Stimulated activated CD8-positive, alpha-beta memory T cell treated with anti-CD3 and anti-CD28 coated beads, Interleukin-15, amount 100 ng/mL, for 48 hours (primary cell): ENCODE measurements at regions not wholly inside any gene's neighbourhood (a gene's known extent, or its start where the extent isn't known, plus 50 kb on each side); places are given as distances from the start of the nearest gene placed in this dataset.
A peak's percentile ranks its signal among the peaks of the same experiment; 100 is the strongest.
"Not testable (repeated sequence)": the region's sequence is repeated elsewhere in the genome, so short reads cannot be mapped to it uniquely, and the experiment has no call there.

Source experiments
- DNase-seq, 2 donors: peaks; one replicate each; pipeline ENCODE4 v3.0.0-alpha.2; 2020; ENCODE audit warnings: low read depth in 2 of 2

DNA sequence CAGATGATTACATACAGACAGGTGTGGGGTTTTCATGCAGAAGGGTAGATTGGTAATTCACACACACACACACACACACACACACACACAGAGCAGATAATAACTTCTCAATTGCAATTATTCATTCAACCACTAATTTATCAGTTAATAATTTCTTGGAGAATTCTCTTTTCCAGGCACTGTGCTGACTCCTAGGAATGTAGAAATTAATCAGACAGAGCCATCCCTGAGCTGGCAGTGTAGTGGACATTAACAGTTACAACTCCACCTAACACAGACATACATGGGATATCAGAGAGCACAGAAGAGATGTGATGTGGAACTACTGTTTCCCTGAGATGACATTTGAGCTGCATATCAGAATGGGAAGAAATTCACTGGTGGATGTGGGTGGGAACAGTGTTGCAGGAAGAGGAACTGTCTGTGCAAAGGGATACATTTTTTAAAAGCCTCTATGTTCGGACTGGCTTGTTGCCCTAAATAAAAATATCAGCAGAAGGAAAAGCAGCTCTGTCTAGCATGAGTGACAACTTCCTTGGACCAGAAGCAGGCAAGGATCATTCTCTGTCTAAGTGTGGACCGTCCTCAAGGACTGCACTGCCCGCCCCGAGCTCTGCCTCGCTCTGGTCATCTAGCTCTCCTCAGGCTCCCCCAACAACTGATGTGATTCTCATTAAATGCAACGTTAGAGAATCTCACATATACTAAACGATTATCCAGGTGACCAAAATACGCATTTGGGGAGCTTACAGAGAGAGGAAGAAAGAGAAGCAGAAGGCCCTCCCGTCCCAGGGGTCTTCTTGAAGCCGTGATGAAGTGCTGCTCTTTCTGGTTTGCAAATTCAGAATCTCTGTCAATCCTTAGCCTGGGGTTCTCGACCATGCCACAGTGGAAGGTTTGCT lies 173.4 kb upstream of the TRIB2 start:
- no peak for DNase-seq

DNA sequence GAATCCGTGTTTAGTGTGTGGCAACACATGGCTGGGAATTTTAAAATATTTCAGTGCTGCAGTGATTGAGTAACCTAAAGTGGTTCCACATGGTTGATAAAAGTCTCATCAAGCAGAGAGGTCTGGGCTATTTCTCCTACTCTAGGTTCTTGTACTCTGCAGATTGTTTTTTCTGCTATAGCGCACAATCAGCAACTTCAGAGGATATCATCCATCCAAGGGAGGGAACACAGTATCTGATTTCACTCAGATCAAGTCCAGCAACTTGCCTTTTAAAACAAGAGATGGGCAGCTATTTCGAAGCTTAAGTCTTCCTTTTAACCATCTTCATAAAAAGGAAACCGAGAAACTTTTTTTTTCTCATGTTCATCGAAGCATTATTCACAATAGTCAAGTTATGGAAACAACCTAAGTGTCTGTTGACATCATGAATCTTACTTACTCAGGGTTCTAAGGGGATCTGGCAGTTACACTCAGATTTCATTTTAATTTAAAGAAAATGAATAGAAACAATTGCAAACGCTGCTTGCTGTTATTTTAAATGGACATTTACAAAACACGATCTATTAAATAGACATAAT lies 172.7 kb upstream of the TRIB2 start:
- DNase-seq = no peak

DNA sequence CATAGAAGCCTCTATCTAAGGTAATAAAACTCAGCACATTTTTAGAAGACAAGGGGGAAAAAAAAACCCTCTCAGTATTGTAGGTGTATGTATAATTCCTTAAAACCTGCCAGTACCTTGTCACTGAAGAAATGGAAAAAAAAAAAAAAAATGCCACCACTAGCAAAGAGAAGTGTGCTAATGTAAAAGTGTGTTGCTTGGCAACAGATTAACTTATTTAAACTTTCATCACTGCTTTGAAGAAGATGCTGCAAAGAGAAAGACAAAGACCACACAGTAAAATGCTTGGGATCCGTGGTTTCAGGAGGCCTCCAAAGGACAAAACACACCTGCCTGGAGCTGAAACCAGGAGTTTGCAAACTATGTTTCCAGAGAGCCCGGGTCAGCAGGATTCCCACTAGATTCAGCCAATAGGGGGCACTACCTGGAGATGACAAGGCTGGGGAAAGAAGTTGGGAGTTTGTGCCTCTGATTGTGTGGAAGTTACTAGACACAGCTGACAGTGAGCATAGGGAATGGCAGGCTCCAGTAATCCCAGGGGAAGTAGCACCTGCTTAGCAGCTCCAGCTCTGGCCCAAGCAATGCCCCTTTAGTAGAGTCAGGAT lies 169.1 kb upstream of the TRIB2 start:
- DNase-seq = no peak

DNA sequence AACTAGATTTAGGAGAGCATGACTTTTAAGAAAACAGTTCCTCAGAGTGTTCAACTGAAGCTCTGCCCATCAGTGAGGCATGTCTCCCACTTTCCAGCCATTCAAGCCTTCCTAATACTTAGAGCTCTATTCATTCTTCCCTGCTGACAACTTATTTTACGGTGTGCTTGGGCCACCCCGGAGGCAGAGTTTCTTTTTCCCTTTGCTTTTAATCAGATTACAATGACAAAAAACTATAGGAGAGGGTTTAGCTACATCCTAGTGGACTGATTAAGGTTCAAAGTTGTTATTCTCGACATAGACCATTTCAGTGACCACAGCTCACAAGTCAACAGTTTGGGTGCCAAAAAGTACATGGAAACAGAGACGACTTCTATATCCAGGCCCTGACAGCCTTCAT lies 167.8 kb upstream of the TRIB2 start:
- no peak for DNase-seq

DNA sequence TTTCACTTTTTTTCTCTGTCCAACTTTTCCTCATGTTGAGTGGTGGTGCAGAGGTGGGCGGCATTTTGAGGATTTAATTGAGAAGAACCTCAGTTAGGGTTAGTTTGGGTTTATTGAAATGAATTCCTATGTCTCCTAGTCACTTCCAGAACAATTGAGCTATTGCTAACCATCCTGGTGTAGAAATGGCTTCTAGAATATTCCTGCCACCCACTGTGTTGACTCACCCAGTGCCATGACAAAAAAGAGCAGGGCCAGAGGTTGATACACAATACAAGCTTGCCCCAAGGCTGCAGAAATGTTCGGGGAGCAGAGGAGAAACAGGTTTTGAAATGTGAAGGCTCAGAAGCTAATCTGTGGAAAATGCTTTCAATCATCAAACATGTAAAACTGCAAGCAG lies 167.1 kb upstream of the TRIB2 start:
- DNase-seq = no peak

DNA sequence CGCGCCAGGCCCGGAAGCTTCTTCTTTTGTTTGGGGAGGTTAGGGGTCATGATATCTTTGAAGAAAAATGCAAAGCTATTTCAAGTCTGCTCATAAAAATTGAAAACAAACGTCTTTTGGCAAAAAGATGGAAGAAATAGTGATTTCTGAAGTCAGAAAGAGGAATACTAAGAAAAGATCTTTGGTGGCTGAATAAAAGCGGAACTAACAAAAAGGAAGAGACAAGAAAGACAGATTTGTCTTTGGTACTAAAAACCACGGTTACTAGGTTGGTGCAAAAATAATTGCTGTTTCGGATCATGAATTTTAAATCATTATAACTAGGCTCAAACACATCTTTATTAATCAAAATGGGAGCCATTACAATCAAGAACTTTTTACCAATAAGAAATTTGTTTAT lies 164.6 kb upstream of the TRIB2 start:
- no peak for DNase-seq

DNA sequence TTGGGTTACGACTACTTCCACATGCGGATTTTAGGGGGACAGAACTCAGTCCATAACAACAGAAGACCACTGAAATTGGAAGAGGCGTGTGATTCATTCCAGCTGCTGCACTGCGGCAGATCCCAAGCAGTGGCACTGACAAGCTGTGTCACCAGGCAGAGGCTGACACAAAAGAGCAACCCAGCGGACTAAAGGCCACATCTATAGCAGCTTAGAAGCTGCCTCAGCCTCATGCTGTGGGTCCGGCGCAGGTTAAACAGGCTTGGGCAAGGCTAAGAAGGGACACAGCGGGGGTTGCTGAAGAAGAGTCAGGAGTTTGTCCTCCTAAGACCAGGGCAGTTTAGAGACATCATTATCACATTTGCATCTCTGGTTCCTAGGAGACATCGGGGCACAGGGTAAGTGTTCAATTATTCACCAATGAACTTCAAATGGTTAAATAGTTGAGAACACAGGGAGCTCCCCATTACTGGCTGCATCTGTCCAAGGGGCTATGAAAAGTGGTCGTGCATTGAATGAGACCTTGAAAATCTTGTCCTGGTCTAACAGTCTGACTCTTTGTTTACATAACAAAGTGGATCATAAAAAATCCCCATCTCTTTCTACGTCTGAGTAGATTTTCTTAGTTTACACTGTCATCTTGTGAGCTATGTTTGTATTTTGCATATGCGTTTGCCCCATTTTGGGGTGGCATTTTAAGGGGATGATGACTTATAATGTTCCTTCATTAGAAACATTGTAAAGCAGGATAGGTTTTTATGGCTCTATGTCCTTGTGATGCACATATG lies 162.3 kb upstream of the TRIB2 start:
- no peak for DNase-seq

DNA sequence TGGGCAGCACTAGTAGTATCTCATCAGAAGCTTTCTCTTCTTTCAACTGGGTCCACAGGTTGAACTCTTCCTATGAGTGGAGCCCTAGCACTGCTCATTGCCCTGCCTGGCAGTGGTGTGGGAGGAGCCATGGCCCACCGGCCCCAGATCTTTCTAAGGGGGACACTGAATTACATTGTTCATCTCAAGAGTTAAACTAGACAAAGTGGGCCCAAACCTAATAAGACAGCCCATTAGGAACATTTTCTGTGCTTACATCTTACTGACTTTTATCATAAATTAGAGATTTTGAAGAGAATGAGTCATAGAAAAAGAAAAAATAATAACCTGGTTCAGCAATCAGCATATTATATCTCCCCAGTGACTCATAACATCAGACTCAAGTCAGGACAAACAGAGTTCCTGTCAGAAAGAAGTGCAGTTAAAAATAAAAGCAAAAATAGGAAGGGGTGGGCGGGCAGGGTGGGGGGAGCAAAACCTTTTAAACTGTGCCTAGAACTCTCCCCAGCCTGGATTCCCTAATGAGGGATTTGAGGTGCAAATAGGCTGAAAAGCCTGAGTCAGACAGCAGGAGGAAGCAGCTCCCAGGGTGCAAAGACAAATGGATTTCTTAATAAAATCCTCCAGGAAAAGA lies 161.6 kb upstream of the TRIB2 start:
- peak in 1 of 2 donors; percentile 6 for DNase-seq

DNA sequence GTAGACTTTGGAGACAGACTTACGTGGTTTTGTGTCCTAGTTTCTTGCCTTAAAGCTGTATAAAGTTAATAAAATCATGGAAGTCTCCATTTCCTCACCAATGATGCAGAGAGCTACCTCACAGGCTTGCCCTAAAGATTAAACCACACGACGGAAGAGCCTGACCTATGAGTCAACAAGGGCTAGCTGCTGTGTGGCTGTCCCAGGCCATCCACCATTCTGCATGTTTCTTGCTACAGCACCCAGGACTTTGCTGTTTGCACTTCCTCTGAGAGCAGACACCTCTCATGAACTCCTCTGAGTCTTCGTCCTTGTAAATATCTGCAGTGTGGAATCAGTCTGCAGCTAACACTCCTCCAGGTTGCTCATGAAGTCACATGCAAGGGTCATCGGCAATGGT lies 160.0 kb upstream of the TRIB2 start:
- peak in 1 of 2 donors; percentile 11 for DNase-seq

DNA sequence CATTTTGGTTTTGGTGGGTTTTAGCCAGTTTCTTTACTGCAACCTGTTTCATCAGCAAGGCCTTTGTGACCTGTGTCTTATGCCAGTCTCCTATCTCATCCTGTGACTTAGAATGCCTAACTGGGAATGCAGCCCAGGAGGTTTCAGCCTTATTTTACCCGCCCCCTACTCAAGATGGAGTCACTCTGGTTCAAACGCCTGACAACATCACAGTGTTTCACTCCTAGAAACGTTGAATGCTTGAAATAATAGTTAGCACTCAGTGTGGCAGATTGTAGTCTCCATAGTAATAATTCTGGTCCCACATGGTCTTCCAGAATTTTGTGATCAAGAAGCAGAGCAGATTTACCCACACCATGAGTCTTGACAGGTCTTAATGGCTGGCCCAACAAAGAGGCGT lies 159.0 kb upstream of the TRIB2 start:
- no peak for DNase-seq

DNA sequence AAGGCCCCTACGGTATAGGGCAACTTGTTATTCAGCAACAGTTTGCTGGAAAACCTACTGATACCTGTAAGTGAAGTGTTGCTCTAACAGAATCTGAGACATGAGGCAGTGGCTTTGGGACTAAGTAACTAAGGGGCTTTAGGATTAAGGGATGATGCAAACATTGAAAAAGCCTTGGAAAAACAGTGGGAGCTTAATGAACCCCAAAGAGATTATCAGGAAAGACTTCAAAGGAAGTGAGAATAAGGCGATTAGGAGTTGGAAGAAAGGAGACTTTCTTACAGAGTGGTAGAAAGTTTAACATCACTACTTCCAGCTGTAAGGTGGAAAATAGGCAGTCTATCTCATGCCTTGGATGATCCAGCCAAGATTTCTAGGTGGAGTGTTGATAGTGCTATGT lies 158.2 kb upstream of the TRIB2 start:
- DNase-seq = no peak

DNA sequence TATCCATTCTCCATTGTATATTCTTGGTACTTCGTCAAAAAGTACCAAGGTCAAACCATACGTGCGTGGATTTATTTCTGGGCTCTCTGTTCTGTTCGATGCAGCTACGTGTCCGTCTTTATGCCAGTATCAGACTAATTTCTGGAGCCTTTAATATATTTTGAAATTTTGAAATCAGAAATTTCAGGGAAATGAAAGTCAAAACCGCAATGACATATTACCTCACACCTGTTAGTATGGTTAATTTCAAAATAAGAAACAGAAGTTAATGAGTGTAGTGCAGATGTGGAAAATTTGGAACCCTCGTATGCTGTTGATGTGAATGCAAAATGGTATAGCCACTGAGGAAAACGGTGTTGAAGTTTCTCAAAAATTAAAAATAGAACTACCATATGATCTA lies 156.1 kb upstream of the TRIB2 start:
- DNase-seq = no peak

DNA sequence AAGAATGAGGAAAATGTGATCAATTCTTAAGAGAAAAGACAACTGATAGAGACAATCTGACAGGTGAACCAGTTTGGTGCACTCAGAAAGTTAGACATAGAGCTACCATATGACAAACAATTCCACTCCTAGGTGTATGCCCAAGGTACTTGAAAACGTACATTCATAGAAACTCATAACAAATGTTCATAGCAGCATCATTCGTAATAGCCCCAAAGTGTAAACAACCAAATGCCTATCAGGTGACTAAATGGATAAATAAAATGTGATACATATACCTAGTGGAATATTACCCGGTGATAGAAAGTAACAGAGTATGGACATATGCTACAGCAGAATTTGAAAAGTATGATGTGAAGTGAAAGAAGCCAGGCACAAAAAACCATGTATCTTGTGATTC lies 149.3 kb upstream of the TRIB2 start:
- DNase-seq = no peak

DNA sequence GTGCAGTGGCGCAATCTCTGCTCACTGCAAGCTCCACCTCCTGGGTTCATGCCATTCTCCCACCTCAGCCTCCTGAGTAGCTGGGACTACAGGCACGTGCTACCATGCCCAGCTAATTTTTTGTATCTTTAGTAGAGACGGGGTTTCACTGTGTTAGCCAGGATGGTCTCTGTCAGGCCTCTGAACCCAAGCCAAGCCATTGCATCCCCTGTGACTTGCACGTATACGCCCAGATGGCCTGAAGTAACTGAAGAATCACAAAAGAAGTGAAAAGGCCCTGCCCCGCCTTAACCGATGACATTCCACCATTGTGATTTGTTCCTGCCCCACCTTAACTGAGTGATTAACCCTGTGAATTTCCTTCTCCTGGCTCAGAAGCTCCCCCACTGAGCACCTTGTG lies 147.2 kb upstream of the TRIB2 start:
- DNase-seq = not testable (repeated sequence)

DNA sequence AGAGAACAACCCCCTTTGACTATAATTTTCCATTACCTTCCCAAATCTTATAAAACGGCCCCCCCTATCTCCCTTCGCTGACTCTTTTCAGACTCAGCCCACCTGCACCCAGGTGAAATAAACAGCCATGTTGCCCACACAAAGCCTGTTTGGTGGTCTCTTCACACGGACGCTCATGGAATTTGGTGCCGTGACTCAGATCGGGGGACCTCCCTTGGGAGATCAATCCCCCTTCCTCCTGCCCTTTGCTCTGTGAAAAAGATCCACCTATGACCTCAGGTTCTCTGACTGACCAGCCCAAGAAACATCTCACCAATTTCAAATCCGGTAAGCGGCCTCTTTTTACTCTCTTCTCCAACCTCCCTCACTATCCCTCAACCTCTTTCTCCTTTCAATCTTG lies 146.8 kb upstream of the TRIB2 start:
- not testable (repeated sequence) for DNase-seq

DNA sequence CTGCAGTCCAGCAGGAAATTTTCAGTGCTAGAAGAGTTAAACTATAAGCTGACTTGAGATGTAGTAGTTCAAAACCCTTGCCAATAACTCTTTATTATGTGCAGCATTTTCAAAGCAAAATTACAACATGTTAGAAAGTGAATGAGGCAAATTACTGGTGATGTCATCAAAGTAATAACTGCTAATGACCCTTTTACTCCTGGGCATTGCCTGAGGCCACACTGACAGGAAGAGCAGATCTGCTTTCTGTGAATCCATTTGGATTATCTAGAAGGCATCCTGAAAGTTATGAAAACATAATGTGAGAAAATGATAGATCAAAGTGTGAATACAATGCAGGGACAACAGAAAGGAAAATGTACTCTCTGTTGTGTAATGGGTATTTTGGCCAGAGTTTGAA lies 139.6 kb upstream of the TRIB2 start:
- no peak for DNase-seq

DNA sequence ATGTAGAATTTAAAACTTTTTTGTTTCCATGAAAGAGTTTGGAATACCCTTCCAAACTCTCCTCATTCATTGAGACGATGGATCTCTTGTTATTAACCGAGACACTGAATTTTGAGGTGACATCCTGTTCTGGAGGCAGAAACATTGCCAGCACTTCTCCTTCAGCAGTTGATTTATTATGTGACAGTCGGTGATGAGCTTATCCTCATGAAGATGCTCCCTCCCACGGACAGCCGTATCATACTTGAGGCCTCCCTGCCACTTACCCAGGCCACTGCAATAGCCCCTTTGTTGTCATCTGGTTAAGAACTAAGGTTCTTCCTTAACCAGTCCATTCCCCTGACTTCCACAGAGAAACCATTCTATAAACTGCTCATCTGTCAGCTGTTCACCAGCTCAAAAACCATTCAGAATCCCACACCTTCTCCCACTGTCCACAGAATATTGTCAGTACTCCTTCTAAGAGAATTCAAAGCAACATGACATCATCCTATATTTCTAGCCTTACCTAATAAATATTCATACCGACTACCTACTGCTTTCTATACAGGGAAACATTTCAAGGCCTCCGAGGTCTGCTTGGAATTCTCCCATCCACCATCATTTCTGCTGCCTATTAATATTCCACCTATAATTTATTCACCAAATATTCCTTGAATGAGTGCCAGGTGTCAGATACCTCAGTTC lies 139.0 kb upstream of the TRIB2 start:
- no peak for DNase-seq

DNA sequence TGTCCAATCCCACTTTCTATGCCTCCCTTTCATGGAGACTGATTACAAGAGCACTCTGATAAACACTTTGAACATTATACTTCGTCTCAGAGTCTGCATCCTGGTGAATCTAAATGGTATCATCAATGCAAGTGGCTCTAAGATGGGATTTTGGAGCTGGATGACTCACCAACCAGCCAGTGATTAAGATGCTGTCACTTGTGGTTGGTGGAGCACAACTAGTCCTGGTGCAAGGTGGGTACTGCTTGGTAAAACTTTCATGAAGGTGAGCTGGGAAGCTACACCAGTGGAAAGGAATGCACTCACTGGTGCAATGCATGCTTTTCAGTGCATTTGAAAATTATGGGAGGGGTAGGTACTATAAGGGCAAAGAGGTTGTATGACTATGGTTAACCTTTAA lies 137.7 kb upstream of the TRIB2 start:
- no peak for DNase-seq

DNA sequence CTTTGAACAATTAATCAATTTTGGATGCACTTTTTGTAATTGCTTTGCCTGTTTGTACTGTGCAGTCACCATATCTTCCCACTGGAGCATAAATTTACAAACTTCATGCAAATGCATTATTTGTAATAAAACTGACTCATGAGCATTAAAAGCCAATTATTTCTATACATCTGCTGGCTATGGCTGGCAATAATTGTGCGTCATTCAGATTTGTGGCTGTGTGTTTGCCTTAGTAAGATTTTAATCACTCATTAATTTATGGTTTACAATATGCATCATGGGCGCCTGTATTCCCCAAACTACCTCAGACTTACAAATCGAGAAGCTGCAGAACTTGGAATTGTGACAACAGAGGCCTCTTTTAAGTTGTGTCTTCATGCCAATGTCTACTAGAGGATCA lies 132.4 kb upstream of the TRIB2 start:
- no peak for DNase-seq

DNA sequence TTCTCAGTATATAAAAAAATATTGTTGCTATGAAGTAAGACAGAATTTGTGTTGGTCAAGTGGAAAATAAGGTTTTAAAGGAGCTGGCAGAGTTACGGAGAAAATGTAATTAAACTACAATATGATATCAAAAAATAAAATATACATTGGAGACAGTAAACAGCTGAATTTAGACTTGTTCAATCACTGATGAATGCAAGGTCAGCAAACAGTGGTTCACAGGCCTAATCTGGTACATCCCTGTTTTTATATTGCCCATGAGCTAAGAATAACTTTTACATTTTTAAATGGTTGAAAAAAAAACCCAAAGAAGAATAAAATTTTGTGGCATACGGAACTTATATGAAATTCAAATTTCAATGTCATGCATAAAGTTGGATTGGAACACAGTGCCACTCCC lies 131.0 kb upstream of the TRIB2 start:
- DNase-seq = no peak

DNA sequence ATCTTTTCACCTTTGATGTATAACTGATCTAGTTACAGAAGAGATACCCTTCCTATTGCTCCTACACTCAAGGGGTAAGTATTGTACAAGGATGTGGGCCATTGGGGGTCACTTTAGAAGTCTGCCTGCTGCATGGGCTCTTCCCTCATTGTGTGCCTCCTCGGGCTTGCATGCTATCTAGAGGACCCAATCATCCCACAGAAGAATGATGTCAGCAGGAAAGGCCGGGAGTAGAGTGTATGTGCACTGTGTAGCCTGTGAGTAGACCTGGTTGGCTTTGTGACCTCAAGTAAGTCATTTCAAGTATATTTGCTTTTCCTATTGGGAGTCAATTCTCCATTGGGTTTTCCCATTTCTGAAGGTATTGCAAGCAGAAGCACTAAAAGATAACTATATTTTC lies 129.5 kb upstream of the TRIB2 start:
- DNase-seq = no peak
